K562 (cell line): ENCODE measurements at regions not wholly inside any gene's neighbourhood (a gene's known extent, or its start where the extent isn't known, plus 50 kb on each side); places are given as distances from the start of the nearest gene placed in this dataset.
A peak's percentile ranks its signal among the peaks of the same experiment; 100 is the strongest.

Source experiments
- ATAC-seq: fragments of 200-7000 bp; cut with Tn5 transposase; 3 replicates; pipeline ENCODE4 v1.9.1; 2020; ENCODE audit warnings: moderate library complexity
- BruUV-seq: library from RNA; stranded (reverse); fragments of 400-500 nt; replicated peaks from 2 replicates; lab custom pipeline; 2021; lab: Mats Ljungman, UMichigan
- CTCF ChIA-PET: fragments of 300-600 bp; formaldehyde crosslinking; extraction: SDS; loops from one replicate; lab custom pipeline; 2021; ENCODE audit warnings: low intra/inter-chr PET ratio; lab: Yijun Ruan, JAX
- POLR2A ChIA-PET: fragments of 300-600, 350-650 bp; sonication (Branson Sonifier 250); formaldehyde crosslinking; extraction: SDS; loops from one replicate; lab custom pipeline; 2021; ENCODE audit warnings: antibody characterized with exemption, inconsistent platforms; lab: Yijun Ruan, JAX
- DNase-seq, 4 experiments: peaks; one replicate each; pipeline versions ENCODE4 v3.0.0 to v3.0.0-alpha.2; 2011 to 2018; ENCODE audit warnings: low spot score in 3 of 4, mixed read lengths in 3 of 4; ENCODE audit errors: extremely low read depth in 1 of 4
- FAIRE-seq: peaks from 2 replicates; lab custom pipeline; 2011; peaks lifted over from hg19 to GRCh38; lab: Jason Lieb, UNC
- H2AFZ ChIP-seq: 2 replicates; pipeline ENCODE4 v1.6.0; 2011; ENCODE audit warnings: low read depth, low read length, control low read depth, inconsistent platforms
- H3K27ac ChIP-seq: fragments of 200-600 bp; 3 replicates; pipeline ENCODE4 v1.8.0; 2011; ENCODE audit warnings: low read depth, mild to moderate bottlenecking, control low read depth, inconsistent platforms, low read length, moderate library complexity, mixed read lengths; ENCODE audit errors: extremely low read depth
- H3K27me3 ChIP-seq, 2 experiments: fragments of 300-600 bp in 1 of 2; 2 replicates in 1 of 2; 3 replicates in 1 of 2; pipeline versions ENCODE4 v1.6.0 to v1.8.0; 2011; ENCODE audit warnings: inconsistent platforms in 2 of 2, low read length in 2 of 2, mild to moderate bottlenecking in 1 of 2, mixed read lengths in 1 of 2, moderate library complexity in 1 of 2; ENCODE audit not compliant: control insufficient read depth in 2 of 2, insufficient read depth in 2 of 2
- H3K36me3 ChIP-seq: fragments of 300-600 bp; 3 replicates; pipeline ENCODE4 v1.8.0; 2011; ENCODE audit warnings: mild to moderate bottlenecking, low read length, inconsistent platforms; ENCODE audit not compliant: control insufficient read depth, insufficient read depth
- H3K4me1 ChIP-seq, 2 experiments: fragments of 200-600 bp in 1 of 2; replicated peaks in 1 of 2; 2 replicates in 1 of 2; 3 replicates in 1 of 2; pipeline versions ENCODE4 v1.5.1 to v1.8.0; 2011; ENCODE audit warnings: inconsistent platforms in 2 of 2, low read length in 2 of 2, mild to moderate bottlenecking in 1 of 2, mixed read lengths in 1 of 2, moderate library complexity in 1 of 2; ENCODE audit not compliant: control insufficient read depth in 2 of 2, insufficient read depth in 2 of 2
- H3K4me2 ChIP-seq: 2 replicates; pipeline ENCODE4 v1.6.1; 2011; ENCODE audit warnings: low read length, control low read depth, inconsistent platforms, mixed read lengths; ENCODE audit not compliant: insufficient read depth
- H3K4me3 ChIP-seq: fragments of 200-600 bp; sonication (generic), shearing (Covaris generic); 2 replicates; pipeline ENCODE4 v1.5.1; 2016; ENCODE audit warnings: control low read depth, inconsistent platforms
- H3K79me2 ChIP-seq: fragments of 200-600 bp; 3 replicates; pipeline ENCODE4 v1.8.0; 2011; ENCODE audit warnings: low read length, inconsistent platforms; ENCODE audit not compliant: control insufficient read depth, insufficient read depth
- H3K9ac ChIP-seq, 2 experiments: 2 replicates each; pipeline versions ENCODE4 v1.6.0 to v1.6.1; 2011; ENCODE audit warnings: low read depth in 2 of 2, low read length in 2 of 2, control low read depth in 1 of 2, inconsistent platforms in 1 of 2, mild to moderate bottlenecking in 1 of 2, mixed read lengths in 1 of 2; ENCODE audit not compliant: insufficient read depth in 1 of 2
- H3K9me1 ChIP-seq: one replicate; pipeline ENCODE4 v1.6.0; 2011; ENCODE audit warnings: inconsistent platforms, mild to moderate bottlenecking, low read length, moderate library complexity; ENCODE audit not compliant: control insufficient read depth, insufficient read depth
- H3K9me3 ChIP-seq: replicated peaks from 2 replicates; pipeline ENCODE4 v1.5.1; 2011; ENCODE audit warnings: low read depth, low read length, inconsistent platforms; ENCODE audit not compliant: control insufficient read depth, insufficient read depth
- H4K20me1 ChIP-seq: replicated peaks from 2 replicates; pipeline ENCODE4 v1.6.1; 2011; ENCODE audit warnings: low read length, inconsistent platforms, mixed read lengths; ENCODE audit not compliant: control insufficient read depth, insufficient read depth
- ADNP ChIP-seq: fragments of 200-800 bp; sonication (Bioruptor generic); IDR thresholded peaks from 2 replicates; pipeline ENCODE4 v1.6.1; 2016; ENCODE audit warnings: missing genetic modification characterization, missing compliant biosample characterization
- CHCHD3 ChIP-seq: fragments of 250-450 bp; sonication (Bioruptor Pico); IDR thresholded peaks from 2 replicates; pipeline ENCODE4 v2.1.2; 2022; ENCODE audit warnings: mild to moderate bottlenecking
- ELF1 ChIP-seq: fragments of 200-800 bp; sonication (Bioruptor generic); IDR thresholded peaks from 2 replicates; pipeline ENCODE4 v1.6.1; 2016; ENCODE audit warnings: missing genetic modification characterization, missing compliant biosample characterization
- HDAC8 ChIP-seq: fragments of 450-650 bp; IDR thresholded peaks from 2 replicates; pipeline ENCODE4 v1.6.1; 2016; ENCODE audit warnings: mild to moderate bottlenecking, missing genetic modification characterization, moderate library complexity, missing compliant biosample characterization
- KAT7 ChIP-seq: sonication (generic); formaldehyde crosslinking; IDR thresholded peaks from 2 replicates; pipeline ENCODE4 v1.8.0; 2022; ENCODE audit warnings: missing genetic modification reagents, mild to moderate bottlenecking, borderline replicate concordance
- NCOA2 ChIP-seq, 2 experiments: fragments of 450-650 bp; IDR thresholded peaks; 2 replicates each; pipeline ENCODE4 v1.6.1; 2018; ENCODE audit warnings: mild to moderate bottlenecking in 2 of 2, moderate library complexity in 1 of 2; ENCODE audit not compliant: partially characterized antibody in 2 of 2
- NR3C1 ChIP-seq: sonication (generic); formaldehyde crosslinking; IDR thresholded peaks from 2 replicates; pipeline ENCODE4 v1.8.1; 2022; ENCODE audit warnings: missing genetic modification reagents
- SOX6 ChIP-seq: fragments of 450-650 bp; IDR thresholded peaks from 2 replicates; pipeline ENCODE4 v1.6.1; 2014; ENCODE audit warnings: mild to moderate bottlenecking
- TRIM28 ChIP-seq: fragments of 450-650 bp; IDR thresholded peaks from 2 replicates; pipeline ENCODE4 v1.6.1; 2017
- ZNF316 ChIP-seq: fragments of 450-650 bp; IDR thresholded peaks from 2 replicates; pipeline ENCODE4 v1.6.1; 2016
- ZNF75A ChIP-seq: fragments of 450-650 bp; formaldehyde crosslinking; IDR thresholded peaks from 2 replicates; pipeline ENCODE4 v1.4.0; 2020; ENCODE audit warnings: mild to moderate bottlenecking
- in situ Hi-C: fragments of 300-500 bp; cut with MboI; formaldehyde crosslinking; loops from 4 replicates; pipeline ENCODE4 v1.15.0; 2018; ENCODE audit warnings: inconsistent platforms, mixed read lengths
- intact Hi-C: fragments of 100-400 bp; cut with micrococcal nuclease; formaldehyde crosslinking; loops from 2 replicates; pipeline ENCODE4 v1.14.2; 2022
- TF ChIP-seq, protein P1 (sequence below): sonication (generic); formaldehyde crosslinking; IDR thresholded peaks from 2 replicates; pipeline ENCODE4 v1.4.0; 2020; ENCODE audit warnings: mild to moderate bottlenecking, missing genetic modification reagents
- TF ChIP-seq, protein P2 (sequence below), 2 experiments: fragments of 450-650 bp in 1 of 2; IDR thresholded peaks; 2 replicates each; pipeline ENCODE4 v1.6.1; 2011 to 2017; ENCODE audit warnings: low read depth in 2 of 2, antibody characterized with exemption in 1 of 2, borderline replicate concordance in 1 of 2, low read length in 1 of 2, mild to moderate bottlenecking in 1 of 2, mixed read lengths in 1 of 2; ENCODE audit not compliant: control insufficient read depth in 1 of 2

DNA sequence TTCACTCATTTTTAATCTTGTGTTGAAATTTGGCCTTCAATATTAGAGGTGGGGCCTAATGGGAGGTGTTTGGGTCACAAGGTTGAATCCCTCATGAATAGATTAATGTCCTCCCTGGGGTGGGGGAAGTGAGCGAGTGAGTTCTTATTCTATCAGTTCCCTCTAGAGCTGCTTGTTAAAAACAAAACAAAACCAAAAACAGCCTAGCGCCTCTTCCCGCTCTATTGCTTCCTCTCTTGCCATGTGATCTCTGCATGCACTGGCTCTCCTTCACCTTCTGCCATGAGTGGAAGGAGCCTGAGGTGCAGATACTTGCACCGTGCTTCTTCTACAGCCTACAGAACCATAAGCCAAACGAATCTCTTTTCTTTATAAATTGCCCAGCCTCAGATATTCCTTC lies 89.6 kb upstream of the SLC35F1 start (continued):
- TF ChIP-seq, protein P1, sequence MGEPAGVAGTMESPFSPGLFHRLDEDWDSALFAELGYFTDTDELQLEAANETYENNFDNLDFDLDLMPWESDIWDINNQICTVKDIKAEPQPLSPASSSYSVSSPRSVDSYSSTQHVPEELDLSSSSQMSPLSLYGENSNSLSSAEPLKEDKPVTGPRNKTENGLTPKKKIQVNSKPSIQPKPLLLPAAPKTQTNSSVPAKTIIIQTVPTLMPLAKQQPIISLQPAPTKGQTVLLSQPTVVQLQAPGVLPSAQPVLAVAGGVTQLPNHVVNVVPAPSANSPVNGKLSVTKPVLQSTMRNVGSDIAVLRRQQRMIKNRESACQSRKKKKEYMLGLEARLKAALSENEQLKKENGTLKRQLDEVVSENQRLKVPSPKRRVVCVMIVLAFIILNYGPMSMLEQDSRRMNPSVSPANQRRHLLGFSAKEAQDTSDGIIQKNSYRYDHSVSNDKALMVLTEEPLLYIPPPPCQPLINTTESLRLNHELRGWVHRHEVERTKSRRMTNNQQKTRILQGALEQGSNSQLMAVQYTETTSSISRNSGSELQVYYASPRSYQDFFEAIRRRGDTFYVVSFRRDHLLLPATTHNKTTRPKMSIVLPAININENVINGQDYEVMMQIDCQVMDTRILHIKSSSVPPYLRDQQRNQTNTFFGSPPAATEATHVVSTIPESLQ (CRISPR knock-in tag): no peak
- TF ChIP-seq HDAC8 (no peak), TRIM28 (no peak), SOX6 (no peak)
- TF ChIP-seq, all 486 proteins: peak for 0

DNA sequence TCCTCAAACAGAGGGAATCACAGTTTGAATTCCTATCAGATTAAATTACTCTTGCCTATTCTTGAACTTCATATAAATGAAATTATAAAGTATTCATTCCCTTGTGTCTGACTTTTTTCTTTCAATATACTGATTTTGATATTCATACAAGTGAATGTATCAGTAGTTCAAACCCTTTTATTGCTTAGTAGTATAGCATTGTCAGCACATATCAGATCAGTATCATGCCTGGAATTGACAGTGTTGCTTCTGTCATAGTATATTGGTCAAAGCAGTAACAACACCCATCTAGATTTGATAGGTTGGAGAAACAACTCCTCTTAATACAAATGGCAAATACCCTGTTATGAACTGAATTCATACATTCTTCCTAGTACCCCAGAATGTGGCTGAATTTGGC lies 89.1 kb upstream of the SLC35F1 start:
- no peaks in the 10 kb centered on the region for H3K79me2 ChIP-seq
- no peaks in the 10 kb centered on the region for H3K9me1 ChIP-seq
- H4K20me1 ChIP-seq: no peaks in the 10 kb centered on the region
- H3K4me2 ChIP-seq: no peak overlapping the region
- CTCF ChIA-PET: no interaction called here
- ATAC-seq: no peak
- H3K4me1 ChIP-seq: no peaks in the 10 kb centered on the region
- no peak for FAIRE-seq
- in situ Hi-C loops: no loop called here
- POLR2A ChIA-PET: no interaction called here
- H3K27ac ChIP-seq: no peak overlapping the region
- intact Hi-C loops: no loop called here
- no peak overlapping the region for H2AFZ ChIP-seq
- no peaks in the 10 kb centered on the region for H3K27me3 ChIP-seq
- H3K9ac ChIP-seq: no peak overlapping the region
- no TSS peak for BruUV-seq
- DNase-seq: no peak
- no peak overlapping the region for H3K4me3 ChIP-seq
- TF ChIP-seq NR3C1 (CRISPR knock-in tag) (no peak), ADNP (tag) (no peak), ZNF75A (no peak), KAT7 (CRISPR knock-in tag) (no peak), ZNF316 (0 out of 2 replicates have a peak, but pooled peaks have one; percentile 12), CHCHD3 (CRISPR knock-in tag) (no peak), NCOA2 (IDR thresholded peaks at IDR 0.05; ENCODE audit: partially characterized antibody in 2 of 2) (no peak), ELF1 (no peak)
- TF ChIP-seq, protein P2, sequence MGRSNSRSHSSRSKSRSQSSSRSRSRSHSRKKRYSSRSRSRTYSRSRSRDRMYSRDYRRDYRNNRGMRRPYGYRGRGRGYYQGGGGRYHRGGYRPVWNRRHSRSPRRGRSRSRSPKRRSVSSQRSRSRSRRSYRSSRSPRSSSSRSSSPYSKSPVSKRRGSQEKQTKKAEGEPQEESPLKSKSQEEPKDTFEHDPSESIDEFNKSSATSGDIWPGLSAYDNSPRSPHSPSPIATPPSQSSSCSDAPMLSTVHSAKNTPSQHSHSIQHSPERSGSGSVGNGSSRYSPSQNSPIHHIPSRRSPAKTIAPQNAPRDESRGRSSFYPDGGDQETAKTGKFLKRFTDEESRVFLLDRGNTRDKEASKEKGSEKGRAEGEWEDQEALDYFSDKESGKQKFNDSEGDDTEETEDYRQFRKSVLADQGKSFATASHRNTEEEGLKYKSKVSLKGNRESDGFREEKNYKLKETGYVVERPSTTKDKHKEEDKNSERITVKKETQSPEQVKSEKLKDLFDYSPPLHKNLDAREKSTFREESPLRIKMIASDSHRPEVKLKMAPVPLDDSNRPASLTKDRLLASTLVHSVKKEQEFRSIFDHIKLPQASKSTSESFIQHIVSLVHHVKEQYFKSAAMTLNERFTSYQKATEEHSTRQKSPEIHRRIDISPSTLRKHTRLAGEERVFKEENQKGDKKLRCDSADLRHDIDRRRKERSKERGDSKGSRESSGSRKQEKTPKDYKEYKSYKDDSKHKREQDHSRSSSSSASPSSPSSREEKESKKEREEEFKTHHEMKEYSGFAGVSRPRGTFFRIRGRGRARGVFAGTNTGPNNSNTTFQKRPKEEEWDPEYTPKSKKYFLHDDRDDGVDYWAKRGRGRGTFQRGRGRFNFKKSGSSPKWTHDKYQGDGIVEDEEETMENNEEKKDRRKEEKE (IDR thresholded peaks at IDR 0.05; ENCODE audit: borderline replicate concordance in 1 of 2, control insufficient read depth in 1 of 2, low read depth in 2 of 2, low read length in 1 of 2): no peak
- H3K36me3 ChIP-seq: no peaks in the 10 kb centered on the region
- no peaks in the 10 kb centered on the region for H3K9me3 ChIP-seq
